ENCODE measurements at regions not wholly inside any gene's neighbourhood (a gene's known extent, or its start where the extent isn't known, plus 50 kb on each side); places are given as distances from the start of the nearest gene placed in this dataset.

- peak; percentile 1 for DNase-seq
These were observed 67.1 kb upstream of the PPP1R26 start for GRCh38 chr9:135412315-135413085.

- no peak for DNase-seq
These were observed 66.6 kb upstream of the PPP1R26 start for GRCh38 chr9:135413086-135413375.

- DNase-seq: no peak
These were observed 66.1 kb upstream of the PPP1R26 start for GRCh38 chr9:135413461-135413860.

GRCh38 chr9:135414293-135414692, 65.3 kb upstream of the PPP1R26 start:
- DNase-seq: no peak

- DNase-seq: no peak
These were observed 64.0 kb upstream of the PPP1R26 start for GRCh38 chr9:135415586-135415985.

GRCh38 chr9:135416664-135417290, 62.8 kb upstream of the PPP1R26 start:
- DNase-seq: no peak

- DNase-seq: no peak
These were observed 61.4 kb upstream of the PPP1R26 start for GRCh38 chr9:135418161-135418560.

- no peak for DNase-seq
These were observed 60.5 kb upstream of the PPP1R26 start for GRCh38 chr9:135419106-135419505.

- no peak for DNase-seq
These were observed 57.1 kb upstream of the PPP1R26 start for GRCh38 chr9:135422341-135422944.

GRCh38 chr9:135423725-135424124, 55.9 kb upstream of the PPP1R26 start:
- DNase-seq: no peak
